IPS DF 4.7 (cell line): ENCODE measurements at regions not wholly inside any gene's neighbourhood (a gene's known extent, or its start where the extent isn't known, plus 50 kb on each side); places are given as distances from the start of the nearest gene placed in this dataset.
"Not testable (repeated sequence)": the region's sequence is repeated elsewhere in the genome, so short reads cannot be mapped to it uniquely, and the experiment has no call there.

ENCODE experiments used
- DNase-seq: peaks from one replicate; pipeline ENCODE4 v3.0.0-alpha.2; 2013; ENCODE audit warnings: low spot score; ENCODE audit errors: extremely low read depth

DNA sequence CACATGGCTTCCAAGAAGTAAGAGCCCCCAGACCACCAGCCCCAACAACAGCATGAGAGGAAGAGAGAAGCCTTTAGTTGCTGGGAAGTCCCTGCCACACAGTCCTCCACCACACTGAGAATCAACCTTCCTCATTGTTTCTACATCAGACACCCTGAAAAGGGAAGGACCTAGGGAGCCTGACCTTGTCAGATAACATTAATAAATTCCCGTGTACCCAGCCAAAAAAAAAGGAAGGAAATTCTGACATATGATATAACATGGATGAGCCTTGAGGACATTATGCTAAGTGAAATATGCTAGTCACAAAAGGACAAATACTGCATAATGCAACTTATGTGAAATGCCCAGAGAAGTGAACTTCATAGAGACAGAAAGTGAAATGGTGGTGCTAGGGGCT is 65.6 kb upstream of the ARHGAP29 start:
- DNase-seq, result no peak

DNA sequence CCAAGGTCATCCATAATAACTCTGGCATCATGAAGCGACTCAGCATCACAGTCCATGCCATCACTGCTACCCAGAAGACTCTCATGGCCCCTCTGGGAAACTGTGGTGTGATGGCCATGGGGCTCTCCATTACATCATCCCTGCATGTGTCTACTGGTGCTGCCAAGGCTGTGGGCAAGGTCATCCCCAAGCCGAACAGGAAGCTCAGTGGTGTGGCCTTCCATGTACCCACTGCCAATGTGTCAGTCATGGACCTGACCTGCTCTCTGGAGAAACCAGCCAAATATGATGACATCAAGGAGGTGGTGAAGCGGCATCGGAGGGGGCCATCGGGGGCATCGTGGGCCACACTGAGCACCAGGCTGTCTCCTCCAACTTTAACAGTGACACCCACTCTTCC is 65.1 kb upstream of the ARHGAP29 start:
- no peak for DNase-seq

DNA sequence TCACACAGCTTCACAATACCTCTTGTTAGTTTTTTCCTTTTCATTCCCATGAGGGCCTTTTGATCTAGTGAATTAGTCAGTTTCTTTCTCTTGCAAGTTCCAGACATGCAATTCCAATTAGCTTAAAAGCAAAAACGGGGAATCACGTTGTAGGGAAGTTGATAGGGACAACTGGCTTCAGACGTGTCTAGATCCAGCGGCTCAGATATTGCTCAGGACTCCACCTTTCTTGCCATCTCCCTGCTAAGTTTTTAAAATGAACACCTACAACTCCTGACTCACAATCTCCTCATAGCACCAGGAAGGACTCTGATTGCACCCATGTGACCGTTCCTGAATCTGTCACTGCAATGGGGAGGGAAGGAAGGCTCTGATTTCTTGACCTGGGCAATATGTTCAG is 63.8 kb upstream of the ARHGAP29 start:
- DNase-seq, result no peak

DNA sequence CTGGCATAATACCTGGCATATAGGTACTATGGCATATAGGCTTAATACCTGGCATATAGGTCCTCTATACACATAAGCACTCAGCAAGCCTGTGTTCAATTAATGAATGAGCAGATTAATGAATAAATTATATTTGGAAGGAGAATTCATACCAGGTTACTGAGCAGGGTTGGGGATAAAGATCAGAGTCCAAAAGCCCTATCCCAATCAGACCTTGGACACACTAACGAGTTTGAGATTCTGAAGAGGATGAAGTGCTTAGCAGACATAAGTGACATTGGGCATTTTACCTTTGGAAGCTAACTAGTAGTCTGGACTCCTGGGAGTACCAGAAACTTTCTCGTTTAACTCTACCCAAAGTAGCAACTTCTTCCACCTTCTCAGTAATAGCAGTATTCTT is 63.3 kb upstream of the ARHGAP29 start:
- no peak for DNase-seq

DNA sequence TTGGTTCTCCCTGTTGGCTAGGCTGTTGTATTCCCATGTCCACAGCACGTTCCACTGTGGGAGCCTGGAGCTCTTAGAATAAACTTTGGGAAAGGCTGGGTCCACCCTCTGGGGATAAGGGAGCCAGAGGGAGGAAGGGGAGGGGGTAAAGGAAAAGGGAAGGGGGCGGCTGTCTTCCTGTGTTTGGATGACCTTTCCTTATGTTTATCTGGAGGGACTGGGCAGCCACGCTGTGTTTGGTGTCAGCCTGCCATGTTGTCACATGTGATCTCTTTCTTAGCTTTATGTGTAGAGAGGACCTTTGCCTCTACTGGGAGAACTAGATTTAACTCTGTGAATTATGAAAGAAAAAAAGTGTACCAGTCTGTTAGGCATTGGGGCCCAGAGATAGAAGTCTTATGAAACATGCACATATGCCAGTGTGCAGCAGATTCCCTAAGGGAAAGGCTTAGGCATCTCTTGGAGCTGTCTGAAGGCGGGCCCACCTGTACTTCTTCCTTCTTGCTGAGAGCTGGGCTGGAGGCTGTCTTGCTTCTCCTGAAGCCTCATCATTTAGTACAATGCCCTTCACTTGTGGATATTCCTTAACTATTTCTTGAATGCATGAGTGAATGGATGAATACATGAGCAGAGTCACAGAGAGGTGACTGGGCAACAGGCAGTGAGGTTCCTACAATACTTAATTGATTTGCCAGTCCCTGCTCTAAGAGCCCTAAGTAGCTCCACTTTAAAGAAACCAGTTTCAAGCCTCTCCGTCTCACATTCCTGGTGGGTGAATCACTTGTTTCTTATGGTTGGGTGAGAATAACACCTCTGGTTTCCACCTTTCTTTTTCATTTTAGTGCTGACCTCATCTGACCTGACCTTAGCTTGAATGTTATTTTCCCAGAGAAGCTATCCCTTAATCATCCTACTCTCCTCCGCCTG is 62.5 kb upstream of the ARHGAP29 start:
- peak; percentile 58 for DNase-seq

DNA sequence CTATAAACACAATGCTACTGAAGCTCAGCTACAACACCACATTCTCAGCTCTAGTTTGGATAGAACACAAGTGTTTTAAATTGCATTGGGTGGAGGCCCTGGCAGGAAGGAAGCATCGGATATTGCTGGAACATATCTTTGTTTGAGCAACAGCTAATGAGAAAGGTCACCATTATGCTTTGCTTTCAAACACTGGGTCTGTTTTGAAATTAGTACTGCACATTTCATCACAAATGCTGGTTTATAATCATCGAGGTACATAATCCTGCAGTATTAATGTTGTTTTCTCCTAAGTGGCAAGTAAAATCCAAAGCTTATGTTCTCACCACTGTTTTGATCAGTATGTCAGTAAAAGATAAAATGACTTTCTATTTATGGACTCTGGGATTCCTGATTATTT is 61.5 kb upstream of the ARHGAP29 start:
- DNase-seq, result no peak

DNA sequence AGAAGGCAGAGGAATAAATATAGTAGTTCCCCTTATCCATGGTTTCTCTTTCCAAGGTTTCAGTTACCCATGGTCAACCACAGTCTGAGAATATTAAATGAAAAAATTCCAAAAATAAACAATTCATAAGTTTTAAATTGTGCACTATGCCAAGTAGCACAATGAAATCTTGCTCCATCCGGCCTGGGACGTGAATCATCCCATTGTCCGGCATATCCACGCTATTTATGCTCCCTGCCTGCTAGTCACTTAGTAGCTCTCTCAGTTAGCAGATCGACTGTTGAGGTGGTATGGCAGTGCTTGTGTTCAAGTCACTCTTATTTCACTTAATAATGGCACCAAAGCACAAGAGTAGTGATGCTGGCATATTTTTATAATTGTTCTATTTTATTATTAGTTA is 58.6 kb upstream of the ARHGAP29 start:
- DNase-seq, result no peak

DNA sequence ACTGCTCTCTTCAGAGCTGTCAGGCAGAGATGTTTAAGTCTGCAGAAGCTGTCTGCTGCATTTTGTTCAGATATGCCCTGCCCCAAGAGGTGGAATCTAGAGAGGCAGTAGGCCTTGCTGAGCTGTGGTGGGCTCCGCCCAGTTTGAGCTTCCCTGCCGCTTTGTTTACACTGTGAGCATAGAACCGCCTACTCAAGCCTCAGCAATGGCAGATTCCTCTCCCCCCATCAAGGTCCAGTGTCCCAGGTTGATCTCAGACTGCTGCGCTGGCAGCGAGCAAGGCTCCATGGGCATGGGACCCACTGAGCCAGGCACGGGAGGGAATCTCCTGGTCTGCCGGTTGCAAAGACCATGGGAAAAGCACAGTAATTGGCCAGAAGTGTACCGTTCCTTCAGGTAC is 55.6 kb upstream of the ARHGAP29 start:
- not testable (repeated sequence) for DNase-seq

DNA sequence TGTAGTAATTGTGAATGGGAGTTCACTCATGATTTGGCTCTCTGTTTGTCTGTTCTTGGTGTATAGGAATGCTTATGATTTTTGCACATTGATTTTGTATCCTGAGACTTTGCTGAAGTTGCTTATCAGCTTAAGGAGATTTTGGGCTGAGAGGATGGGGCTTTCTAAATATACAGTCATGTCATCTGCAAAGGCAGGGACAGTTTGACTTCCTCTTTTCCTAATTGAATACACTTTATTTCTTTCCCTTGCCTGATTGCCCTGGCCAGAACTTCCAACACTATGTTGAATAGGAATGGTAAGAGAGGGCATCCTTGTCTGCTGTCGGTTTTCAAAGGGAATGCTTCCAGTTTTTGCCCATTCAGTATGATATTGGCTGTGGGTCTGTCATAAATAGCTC is 51.9 kb upstream of the ARHGAP29 start:
- DNase-seq, result not testable (repeated sequence)
